Daoy (cell line): ENCODE measurements at regions not wholly inside any gene's neighbourhood (a gene's known extent, or its start where the extent isn't known, plus 50 kb on each side); places are given as distances from the start of the nearest gene placed in this dataset.

Source experiments
- DNase-seq: peaks from one replicate; pipeline ENCODE4 v3.0.0-alpha.2; 2015; ENCODE audit warnings: low read depth

DNA sequence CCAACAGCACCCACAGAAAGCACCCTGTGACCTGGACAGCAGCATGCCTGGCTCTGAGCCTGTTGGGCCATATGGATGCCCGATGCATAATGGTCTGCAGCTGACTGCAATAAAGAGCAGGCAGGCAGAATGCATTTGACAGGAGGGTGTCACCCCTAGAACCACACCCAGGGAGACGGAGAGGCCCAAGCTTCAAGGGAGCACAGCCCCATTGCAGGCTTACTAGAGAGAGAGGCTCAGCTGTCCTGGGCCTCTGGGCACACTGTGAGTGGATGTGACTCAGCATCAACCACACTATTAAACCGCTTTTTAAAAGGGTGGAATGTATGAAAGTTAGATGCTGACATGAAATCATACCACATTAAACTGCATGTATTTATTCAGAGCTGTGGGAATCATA lies 365.3 kb downstream of the CTTN start:
- peak; percentile 51 for DNase-seq

DNA sequence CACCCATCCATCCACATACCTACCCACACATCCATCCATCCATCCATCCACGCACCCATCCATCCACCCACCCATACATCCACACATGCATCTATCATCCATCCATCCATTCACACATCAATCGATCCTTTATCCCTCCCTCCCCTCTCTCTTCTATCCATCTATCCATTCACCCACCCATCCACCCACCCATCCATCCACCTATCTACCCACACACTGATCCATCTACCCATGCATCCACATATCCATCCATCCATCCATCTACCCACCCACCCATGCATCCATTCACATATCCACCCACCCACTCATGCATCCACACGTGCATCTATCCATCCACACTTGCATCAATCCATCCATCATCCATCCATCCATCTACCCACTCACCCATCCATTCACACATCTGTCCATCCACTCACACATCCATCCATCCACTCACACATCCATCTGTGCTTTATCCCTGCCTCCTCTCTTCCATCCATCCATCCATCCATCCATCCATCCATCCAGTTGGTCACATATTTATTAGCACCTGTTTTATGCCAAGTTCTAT lies 366.1 kb downstream of the CTTN start:
- DNase-seq, result no peak

DNA sequence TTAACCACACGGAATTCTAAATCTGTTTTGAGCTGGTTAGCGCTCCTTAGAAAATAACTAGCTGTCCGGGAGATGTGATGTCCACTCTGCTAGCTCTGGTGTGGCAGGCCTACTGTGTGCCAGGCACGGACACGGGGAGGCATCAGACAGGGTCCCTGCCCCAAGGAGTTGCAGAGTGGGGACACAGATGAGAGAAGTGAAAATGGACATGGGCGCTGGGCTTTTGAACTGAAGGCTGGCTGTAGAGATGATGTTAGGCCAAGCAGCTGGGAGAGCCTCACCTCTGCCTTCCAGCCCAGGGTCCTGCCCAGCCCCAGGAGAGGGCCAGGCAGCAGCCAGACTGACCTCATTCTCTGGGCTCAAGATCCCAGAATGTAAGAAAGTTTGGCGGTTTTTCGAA lies 368.6 kb downstream of the CTTN start:
- DNase-seq, result no peak

DNA sequence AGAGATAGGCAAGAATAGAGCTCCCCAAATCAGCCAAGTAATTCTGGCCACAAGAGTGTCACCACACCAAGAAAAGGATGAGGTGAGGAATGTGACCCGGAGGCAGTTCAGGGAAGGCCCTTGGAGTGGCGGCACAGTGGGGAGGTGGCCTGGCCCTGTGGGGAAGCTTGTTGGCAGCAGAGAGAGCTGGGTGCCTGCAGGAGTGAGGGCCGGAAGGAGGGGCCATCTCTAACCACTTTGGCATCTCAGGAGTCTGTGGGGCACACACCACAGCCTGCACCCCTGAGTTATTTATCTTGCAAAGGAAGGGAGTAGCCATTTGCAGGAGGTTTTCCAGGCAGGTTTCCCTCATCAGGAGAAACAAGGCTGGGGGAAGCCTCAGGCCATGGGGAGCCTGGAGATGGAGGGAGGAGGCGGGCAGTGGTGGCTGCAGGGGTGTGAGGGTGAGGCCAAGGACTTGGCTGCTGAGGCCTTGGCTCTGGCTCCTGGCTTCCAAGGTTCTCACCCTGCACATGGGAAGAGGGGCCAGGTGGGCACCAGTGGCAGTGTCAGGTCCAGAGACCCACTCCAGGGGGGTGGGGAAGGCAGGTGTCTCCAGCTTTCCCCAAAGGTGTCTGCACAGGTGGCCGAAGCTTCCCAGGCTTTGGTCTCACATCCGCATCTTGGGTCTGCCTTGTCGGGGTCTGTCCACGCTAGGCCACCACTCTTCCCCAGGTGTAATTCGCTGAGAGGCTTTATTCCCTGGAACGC lies 370.2 kb downstream of the CTTN start:
- DNase-seq, result no peak

DNA sequence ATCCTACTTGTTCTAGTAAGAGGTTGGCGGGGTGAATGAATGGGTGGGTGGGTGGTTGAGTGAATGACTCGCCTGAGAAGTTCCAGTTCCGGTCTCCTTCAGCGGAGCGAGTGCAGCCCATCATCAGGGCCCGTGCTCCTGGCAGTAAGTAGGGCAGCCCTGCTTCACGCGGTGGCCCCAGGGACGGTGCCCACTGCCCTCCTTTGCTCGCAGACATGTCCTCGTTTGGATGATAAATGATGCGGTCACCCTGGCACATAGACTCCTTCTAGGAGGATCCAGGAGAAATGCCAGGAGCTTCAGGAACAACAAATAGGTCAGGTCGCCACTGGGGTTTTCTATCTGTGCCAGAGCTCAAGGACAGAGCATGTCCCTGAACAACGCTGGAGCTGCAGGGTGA lies 370.8 kb downstream of the CTTN start:
- no peak for DNase-seq

DNA sequence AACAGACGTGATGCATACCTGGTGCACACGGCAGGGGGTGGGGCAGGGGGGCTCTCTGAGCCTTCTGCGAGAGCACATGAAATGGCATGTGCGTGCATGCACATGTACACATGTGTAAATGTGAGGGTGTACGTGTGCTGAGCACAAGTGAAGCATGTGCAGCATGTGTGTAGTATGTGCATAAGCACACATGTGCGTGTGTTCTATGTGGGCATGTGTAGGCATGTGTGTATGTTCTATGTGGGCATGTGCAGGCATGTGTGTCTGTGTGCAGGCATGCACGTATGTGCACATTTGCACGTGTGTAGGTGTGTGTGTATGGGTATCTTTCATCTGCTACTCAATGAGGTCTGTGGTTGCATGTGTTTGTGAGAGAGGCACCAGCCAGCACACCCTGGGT lies 371.2 kb downstream of the CTTN start:
- DNase-seq, result no peak

DNA sequence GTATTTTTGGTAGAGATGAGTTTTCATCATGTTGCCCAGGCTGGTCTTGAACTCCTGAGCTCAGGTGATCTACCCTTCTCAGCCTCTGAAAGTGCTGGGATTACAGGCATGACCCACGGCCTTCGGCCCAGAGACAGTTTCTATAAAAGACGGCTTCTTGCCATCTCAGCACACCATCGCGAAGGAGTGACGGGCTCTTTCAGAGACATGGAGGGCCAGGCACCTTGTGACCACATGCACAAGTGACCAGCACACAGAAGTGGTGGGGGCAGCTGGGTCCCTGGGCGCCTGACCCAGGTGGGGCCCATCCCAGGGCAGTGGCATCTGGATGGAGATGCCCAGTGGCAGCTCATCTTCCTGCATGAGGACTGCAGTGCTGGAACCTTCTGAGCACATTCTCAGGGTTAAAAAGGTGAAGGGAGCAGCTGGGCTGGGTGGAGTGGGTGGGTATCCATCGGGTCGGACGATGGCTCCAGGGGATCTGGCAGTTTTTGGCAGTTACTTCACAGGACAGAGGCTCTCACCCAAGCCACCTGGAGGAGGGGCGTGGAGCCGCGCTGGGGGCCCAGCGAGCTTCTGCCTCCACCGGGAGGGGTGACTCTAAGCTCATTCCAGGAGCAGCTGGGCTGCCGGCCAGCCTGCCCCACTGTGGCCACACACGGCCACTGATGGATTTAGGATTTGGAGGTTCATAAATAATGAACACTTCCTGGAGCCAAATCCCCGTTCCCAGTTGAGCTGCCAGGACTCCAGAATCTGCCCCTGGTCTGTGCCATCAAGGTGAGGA lies 373.0 kb downstream of the CTTN start:
- DNase-seq, result no peak

DNA sequence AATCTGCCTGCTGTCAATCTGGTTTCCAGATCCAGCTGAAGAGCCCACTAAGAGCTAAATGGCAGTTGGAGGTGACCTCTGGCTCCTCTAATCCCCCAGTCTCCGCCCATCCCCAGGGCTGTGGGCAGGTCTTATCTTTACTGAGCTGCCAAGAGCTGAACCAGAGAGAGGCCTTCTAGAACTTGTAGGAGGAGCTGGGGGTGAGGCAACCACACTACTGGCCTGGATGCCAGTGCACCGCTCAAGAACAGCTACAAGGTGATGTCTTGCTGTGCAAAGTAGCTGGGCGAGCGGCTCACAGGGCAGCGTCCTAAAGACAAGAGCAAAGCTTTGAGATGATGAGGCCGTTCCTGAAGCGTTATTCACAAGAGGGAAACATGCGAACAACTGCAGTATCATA lies 374.6 kb downstream of the CTTN start:
- no peak for DNase-seq

DNA sequence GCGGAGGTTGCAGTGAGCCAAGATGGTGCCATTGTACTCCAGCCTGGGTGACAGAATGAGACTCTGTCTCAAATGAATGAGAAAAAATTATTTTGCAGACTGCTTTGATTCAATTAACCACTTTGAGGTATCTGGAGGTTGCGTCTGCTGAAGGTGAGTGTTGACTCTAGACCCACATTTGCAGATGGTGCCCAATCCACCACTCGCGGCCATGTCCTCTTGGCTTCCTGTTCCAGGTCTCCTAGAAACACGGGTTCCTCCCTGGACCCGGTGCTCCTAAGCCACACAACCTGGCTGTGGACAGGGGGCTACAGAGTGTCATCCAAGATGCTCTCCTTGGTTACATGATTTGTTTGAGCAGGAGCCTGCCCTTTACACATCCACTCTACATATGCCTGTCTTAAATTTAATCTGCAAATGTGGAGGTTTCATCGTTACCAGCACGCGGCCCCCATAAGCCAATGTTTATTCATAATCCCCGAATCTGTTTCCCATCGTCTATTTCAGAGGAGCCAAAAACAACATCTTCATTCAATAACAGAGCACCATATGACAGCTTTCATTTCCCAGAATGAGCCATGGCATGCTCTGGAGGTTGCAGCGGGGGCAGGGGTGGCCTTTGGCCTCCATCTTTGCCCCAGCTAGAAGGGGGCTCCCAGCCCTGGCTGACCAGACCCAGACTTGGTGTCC lies 377.2 kb downstream of the CTTN start:
- no peak for DNase-seq

DNA sequence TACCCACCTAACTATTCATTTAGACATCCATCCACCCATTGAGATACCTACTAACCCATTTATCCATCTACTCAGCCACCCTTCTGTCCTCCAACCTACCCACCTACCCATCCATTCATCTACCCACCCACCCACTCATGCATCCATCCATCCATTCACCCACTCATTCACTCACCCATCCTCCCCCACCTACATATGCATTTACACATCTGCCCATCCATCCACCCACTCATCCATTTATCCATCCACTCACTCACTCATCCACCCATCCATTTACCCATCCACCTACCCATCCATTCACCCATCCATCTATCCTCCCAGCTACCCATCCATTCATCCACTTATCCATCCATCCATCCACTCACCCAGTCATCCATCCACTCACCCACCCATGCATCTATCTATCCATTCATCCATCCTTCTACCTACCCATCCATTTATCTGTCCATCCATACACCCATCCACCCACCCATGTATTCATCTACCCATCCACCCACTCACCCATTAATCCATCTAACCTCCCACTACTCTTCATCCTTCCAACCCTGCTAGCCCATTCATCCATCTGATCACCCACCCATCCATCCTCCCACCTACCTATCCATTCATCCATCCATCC lies 378.7 kb downstream of the CTTN start:
- no peak for DNase-seq

DNA sequence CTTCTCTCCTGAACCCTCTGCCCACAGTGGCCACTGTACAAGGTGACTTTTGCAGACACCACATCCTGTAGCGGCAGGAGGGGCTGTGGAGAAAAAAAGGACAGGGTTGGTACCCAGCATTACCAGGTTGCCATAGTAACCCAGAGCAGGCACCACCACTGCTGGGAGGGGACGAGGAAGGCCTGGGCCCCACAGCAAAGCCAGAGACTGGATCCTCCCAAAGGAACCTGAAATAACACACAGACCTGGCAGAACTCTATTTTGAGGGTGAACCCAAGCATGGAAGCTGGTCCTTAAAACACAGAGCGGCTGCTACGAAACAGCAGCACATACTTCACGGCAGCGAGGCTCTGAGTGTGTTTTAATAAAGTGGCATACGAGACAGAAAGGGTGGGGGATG lies 380.6 kb downstream of the CTTN start:
- DNase-seq, result no peak

DNA sequence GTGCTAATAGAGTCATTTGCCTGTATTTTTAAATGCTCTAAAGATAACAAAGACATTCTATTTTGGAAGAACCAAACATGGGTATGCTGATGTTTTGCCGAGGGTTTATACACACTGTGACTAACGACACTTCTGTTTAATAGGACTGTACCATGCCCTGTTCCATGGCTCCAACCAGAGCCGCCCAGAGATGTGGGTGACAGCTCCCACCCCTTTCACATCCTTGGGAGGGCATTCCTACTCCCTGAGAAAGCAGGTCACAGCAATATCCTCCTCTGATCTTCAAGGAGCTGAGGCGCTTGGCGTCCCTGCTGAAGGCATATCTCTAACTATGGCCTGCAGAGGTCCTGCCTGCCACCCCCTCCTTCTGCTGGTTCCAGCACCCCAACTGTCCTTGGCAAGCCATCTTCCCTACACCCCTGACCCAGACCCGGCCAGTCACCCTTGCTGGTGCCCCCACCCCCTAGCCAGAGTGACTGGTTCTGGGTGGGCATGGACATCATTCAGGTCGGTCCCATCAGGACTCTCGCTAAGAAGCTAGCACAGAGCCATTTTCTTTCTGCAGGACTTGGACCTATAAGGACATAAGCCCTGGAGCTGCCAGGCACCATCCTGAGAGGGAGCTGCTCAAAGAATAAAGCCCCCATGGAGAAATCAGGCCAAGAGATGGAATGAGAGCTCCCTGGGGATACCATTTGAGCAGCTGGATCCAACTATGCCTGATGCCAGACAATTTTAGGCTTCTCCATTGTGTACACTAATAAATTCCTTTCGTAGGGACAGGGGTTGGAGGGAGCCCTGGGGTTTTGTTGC lies 381.3 kb downstream of the CTTN start:
- no peak for DNase-seq

DNA sequence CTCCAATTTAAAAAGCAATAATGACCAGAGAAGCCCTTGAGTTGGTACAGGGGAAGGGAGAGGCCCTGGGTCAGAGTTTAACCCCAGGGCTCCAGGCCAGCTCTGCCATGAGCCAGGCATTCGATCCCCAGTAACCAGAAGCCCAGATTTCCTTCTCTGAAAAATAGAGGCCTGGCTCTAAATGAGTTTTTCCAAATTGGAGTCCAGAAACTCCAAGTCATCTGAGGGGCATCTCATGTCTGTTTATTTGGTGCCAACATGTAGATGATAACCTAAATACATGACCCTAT lies 381.9 kb downstream of the CTTN start:
- no peak for DNase-seq

DNA sequence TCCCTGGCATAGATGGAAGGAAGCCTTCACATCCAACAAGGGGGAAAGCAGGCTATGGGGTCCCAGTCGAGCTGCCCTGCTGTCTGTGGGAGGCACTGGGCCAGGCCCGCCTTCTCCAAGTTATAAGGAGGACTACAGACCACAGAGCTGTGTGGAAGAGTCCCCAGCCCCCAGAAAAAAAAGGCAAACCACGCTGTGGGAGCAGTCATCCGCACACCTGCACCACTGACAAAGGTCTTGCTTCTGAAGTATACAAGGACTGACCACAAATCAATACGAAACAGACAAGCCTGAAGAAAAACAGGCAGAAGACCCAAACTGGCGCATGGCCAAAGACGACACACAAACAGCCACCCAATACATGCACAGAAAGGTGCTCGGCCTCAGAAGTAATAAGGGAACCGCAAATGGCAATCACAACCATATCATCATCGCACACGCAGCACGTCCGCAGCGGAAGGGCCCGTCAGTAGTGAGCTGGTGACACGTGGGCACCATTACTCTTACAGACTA lies 384.1 kb downstream of the CTTN start:
- no peak for DNase-seq

DNA sequence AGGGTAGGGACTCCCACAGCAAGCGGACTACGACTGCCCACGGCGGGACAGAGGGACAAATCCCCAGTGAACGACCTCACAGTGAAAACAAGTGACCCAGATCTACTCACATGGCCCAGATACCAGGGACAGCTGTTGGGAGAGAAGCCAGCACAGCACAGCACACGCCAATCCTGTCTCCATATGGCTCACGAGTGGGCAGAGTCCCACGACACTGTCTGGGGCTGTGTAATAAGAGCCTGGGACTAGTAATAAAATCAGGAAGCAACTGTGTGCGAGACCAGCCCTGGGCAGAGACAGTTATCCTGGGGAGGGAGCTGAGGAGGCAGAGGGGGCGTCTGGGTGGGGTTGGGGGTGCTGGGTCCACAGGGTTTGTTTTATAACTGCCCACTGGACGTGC lies 385.0 kb downstream of the CTTN start:
- no peak for DNase-seq

DNA sequence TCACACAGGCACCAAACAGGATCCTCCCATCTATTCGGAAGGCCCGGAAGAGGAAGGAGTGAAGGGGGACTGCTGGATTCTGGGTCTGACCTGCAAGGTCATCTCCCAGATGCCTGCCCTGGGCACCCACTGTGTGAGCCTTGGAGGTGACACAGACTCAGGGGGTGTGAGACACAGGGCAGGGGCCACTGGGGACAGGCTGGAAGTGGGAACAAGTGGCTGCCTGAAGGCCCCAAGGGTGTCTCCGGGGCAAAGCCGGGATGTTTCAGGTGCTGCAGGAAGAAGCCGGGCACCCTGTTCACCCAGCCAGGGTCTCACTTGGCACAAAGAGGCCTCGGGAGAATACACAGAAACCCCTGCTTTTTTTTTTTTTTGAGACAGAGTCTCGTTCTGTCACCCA lies 385.5 kb downstream of the CTTN start:
- no peak for DNase-seq

DNA sequence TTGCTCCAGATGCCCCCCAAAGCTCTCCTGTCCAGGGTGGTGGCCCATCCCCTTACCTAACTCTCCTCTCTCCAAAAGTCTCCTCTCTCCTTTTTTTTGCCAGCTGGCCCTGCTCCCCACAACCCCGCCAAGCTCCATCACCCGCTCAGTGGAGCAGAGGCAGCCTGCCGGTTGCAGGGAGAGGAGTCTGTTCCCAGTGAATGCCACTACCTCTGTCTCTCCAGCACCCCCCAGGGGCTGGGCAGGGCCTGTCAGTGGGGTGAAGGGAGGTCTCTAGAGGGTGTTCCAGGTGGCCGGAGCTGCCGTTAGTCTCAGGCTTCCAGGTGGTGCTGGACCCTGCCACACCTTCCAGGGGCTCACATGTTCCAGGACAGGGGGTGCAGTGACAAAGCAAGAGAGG lies 387.0 kb downstream of the CTTN start:
- DNase-seq, result no peak

DNA sequence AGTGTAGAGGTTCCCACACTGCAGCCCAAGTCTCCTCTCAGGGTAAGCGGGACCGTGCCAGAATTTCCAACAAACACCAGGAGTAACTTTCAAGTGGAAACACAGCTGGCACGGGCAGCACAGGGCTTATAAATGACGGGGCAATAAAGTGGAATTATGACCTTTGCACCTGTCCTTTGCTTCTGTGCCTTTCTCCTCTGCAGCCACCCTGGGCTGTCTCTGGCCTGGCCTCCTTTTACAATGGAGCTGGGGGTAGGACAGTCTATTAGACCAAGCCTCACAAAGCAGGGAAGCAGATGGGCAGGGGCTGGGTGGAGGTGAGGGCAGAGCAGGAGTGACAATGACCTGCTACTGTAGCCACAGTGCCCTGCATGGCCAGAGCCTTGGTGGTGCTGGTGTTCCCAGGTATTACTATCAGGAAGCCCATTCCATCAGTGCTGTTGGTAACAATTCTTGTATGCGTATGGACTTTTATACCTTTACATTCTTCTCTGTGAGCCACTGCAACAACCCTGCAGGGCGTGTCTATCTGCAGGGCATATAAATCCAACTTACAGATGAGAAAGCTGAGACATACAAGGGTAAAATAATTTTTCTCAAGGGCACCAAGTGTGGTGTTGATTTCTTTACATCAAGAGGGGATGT lies 387.8 kb downstream of the CTTN start:
- DNase-seq, result no peak

DNA sequence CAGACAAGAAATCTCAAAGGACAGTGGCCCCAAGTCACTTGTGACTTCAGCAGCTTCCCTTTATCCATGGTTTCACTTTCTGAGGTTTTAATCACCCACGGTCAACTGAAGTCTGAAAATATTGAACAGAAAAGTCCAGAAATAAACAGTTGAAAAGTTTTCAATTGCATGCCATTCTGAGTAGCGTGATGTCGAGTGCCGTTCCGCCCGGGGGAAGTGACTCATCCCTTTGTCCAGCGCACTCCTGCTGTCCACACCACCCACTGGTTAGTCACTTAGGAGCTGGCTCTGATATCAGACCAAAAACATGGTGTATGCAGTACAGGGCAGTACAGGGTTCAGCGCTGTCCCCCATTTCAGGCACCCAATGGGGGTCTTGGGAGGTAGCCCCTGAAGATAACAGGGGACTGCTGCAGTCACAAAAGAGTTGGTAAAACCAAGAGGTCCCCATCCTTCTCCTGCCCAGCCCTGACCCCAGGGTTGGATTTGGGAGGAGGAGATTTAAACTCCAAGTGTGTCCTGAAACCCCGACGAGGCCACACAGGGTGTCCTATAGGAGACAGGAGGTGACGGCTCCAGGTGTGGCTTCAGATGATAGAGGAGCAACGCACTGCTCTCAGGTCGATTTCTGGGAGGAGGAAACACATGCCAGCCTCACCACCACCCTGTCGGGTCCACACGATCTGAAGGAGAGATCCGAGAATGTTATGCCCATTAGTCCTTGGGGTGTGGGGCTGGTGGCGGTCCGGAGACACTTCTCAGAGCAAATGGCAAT lies 390.1 kb downstream of the CTTN start:
- peak; percentile 92 for DNase-seq
